ENCODE measurements at regions not wholly inside any gene's neighbourhood (a gene's known extent, or its start where the extent isn't known, plus 50 kb on each side); places are given as distances from the start of the nearest gene placed in this dataset.
"Not testable (repeated sequence)": the region's sequence is repeated elsewhere in the genome, so short reads cannot be mapped to it uniquely, and the experiment has no call there.

DNA sequence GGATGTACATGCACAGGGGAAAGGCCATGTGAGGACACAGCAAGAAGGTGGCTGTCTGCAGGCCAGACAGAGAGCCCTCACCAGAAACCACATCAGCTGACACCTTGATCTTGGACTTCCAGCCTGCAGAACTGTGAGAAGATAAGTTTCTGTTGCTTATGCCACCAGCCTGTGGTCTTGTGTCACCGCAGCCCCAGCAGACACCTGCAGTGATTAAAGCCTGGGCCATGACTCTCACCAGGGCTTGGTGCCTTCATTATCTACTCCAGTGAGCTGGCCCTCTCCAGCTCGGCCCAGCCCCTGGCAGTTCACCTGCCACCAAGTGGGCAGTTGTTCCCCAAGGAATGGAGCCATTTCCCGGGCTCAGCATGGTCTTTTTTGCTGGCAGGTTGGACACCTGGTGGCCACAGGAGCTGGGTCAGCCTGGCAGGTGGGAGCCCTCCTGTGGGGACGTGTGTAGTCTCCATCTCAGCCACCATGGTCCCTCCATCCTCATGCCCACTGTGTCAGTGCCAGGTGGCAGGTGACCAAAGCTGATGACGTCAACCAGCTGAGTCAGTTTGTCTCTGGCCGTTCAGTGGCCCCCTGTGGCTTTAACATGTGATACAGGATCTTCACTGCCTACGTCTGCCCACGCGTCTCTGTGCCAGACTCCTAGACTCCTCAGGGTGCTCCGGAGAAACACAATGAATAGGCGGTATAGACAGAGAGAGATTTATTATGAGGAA lies 99.9 kb upstream of the PPP1R26 start:
- DNase-seq (ENCODE audit: low read depth): no peak

DNA sequence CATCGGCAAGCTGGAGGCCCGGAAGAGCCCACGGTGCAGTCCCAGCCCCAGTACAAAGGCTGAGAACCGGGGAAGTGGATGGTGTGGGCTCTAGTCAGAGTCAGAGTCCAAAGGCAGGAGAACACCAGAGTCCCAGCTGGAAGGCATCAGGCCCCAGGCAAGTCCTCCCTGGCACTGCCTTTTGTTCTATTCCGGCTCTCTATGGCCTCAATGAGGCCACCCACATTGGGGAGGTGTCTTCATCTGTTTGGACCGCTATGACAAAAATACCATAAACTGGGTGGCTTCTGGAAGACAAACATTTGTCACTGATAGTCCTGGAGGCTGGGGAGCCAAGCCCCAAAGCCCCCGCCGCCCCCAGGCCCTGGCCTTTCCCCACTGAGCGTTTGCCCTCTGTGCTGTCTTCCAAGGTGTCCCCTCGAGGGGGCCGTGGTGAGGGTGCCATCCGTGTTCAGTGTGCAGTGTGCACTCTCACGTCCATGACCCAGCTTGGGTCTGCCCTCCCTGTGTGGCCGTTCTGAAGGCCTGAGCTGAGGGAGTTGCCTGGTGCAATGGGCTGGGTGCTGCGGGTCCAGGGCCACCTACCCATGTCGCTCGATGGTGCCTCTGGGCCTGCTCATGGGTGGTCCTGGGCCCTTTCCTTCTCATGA lies 99.1 kb upstream of the PPP1R26 start:
- no peak for DNase-seq (ENCODE audit: low read depth)

DNA sequence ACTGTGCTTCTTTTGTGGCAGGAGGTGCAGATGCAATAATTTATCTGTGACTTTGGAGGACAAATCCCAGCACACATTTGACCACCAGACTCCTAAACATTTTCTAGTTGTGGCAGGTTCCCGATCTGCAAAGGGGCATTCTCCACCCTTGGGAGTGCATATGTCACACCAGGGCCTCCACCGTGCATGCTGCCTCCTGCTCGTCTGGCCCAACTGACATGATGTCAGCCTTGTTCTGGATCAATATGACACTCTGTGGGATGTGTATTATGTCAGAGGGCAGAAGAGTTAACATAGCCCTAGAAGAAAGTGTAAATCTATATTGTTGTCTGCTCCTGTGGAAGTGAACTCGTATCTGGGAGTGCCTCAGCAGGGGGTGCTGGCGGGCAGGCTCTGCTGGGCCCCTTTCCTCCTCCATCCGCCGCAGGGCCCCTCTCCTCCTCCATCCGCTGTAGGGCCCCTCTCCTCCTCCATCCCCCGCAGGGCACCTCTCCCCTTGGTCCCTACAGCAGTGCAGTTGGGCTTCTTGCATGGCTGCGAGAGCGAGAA lies 97.7 kb upstream of the PPP1R26 start:
- no peak for DNase-seq (ENCODE audit: low read depth)

DNA sequence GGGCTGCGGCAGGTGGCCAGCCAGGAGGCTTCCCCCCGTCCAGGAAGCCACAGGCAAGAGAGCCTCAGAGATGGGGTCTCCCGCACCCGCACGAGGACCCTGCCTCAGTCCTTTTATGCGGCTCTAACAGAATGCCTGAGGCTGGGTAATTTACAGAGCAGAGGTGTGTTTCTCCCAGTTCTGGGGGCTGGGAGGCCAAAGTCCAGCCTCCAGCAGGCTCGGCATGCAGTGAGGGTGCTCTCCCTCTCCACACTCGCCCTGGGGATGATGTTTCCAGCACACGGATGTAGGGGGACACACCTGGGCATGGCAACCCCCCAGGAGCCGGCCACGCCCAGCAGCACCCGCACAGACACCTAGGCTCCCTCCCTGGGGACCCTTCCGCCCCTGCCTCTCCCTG lies 95.4 kb upstream of the PPP1R26 start:
- DNase-seq (ENCODE audit: low read depth): no peak

DNA sequence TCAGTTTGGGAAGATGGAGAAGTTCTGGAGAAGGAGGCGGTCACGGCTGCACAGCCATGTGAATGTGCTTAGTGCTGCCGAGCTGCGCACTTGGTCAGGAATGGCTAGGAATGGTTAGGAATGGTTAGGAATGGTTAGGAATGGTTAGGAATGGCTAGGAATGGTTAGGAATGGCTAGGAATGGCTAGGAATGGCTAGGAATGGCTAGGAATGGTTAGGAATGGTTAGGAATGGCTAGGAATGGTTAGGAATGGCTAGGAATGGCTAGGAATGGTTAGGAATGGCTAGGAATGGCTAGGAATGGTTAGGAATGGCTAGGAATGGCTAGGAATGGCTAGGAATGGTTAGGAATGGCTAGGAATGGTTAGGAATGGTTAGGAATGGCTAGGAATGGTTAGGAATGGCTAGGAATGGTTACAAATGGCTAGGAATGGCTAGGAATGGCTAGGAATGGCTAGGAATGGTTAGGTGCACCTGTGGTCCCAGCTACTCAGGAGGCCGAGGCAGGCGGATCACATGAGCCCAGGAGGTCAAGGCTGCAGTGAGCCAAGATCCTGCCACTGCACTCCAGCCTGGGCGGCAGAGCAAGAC lies 94.7 kb upstream of the PPP1R26 start:
- not testable (repeated sequence) for DNase-seq (ENCODE audit: low read depth)

DNA sequence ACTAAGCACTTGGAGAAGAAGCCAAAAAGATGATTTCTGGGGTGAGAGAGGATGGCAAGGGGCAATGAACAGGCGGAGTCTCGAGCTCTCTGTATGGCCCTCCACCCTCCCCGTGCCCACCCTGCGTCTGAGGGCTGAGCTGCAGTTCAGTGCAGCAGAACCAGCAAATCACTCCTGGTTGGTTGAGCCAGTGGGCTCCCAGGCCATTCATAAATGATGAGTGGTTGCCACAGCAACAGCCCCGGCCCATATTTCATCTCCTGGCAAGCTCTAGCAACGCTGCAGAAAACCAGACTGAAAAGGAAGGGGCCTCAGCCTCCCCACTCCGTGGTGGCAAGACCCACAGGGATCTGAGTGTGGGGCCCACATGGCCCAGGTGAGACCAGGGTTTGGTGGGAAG lies 93.8 kb upstream of the PPP1R26 start:
- no peak for DNase-seq (ENCODE audit: low read depth)

DNA sequence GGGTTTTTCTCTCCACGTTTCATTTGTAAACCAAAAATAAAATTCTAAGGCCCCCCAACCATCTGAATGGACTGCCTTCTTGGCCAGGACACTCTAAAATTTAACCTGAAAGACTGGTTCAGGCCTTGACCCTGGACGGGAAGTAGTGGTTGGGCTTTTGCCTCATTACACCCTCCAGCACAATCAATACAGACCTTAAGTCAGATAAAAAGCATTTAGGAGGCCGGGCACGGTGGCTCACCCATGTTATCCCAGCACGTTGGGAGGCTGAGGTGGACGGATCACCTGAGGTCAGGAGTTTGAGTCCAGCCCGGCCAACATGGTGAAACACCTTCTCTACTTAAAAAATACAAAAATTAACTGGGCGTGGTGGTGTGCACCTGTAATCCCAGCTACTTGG lies 91.6 kb upstream of the PPP1R26 start:
- no peak for DNase-seq (ENCODE audit: low read depth)

DNA sequence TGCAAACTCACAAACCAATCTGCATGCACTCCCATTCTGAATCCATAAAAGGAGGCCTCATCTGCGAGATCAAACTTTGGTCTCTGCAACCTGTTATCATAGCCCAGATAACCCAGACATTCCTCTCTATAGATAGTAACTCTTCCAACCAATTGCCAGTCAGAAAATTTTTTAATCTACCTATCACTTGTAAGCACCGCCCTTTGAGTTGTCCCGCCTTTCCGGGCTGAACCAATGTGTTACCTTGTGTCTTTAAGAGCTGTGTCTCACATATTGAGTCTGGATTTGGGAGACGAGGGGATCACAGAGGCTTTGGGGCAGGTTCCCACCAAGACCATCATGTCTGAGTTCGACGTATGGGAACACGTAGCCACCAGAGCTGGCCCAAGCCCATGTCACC lies 91.1 kb upstream of the PPP1R26 start:
- DNase-seq (ENCODE audit: low read depth): no peak

DNA sequence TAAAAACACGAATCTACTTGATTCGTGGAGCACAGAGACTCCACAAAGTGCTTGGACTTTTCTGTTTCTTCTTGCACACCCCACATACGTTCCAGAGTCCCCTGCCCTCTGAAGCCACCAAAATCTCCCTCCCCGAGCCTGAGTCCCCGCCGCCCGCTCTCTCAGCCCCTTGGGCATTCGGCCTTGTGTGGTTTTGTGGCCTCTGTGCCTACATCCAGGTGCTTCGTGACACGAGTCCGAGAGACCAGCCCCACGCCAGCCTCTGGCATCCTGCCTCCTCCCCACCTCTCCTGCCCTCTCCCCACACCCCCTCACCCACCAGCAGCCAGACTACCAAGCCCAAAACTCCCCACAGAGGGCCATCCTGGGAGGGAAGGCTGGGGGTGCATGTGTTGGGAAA lies 87.8 kb upstream of the PPP1R26 start:
- DNase-seq (ENCODE audit: low read depth): no peak

DNA sequence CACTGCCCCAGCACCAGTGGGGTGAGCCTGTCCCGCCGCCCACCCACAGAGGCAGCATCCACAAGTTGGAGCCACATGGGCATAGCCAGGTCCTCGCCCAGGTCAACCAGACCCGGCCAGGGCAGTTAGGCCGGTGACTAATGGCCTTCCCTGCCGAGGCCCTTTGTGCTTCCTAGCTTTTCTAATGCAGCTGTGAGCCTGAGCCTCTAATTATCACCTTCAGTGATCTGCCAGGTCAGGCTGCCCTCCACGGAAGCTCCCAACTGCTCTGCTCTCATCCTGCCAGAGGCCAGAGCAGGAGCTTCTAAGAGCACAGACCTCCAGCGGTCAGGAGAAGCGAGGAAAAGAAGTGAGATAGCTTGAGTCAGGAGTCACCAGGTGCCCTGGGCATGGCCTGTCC lies 87.1 kb upstream of the PPP1R26 start:
- DNase-seq (ENCODE audit: low read depth): no peak

DNA sequence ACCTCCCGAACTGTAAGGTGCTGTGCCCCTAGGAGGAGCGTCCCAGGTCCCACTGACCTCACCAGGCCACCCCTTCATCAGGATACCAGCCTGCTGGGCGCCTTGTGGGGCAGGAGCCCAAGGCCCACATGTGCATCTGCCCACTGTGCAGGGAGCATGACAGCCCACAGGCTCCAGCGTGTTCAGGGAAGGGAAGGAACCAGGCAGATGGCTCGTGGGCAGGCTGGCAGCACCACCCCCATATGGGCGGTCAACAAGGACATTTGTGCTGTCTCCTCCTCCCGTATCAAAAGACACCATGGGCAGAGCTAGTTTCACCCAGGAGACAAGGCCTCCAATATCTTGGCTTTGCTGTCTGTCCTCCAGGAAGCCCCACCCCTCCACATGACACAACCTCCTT lies 85.5 kb upstream of the PPP1R26 start:
- no peak for DNase-seq (ENCODE audit: low read depth)

DNA sequence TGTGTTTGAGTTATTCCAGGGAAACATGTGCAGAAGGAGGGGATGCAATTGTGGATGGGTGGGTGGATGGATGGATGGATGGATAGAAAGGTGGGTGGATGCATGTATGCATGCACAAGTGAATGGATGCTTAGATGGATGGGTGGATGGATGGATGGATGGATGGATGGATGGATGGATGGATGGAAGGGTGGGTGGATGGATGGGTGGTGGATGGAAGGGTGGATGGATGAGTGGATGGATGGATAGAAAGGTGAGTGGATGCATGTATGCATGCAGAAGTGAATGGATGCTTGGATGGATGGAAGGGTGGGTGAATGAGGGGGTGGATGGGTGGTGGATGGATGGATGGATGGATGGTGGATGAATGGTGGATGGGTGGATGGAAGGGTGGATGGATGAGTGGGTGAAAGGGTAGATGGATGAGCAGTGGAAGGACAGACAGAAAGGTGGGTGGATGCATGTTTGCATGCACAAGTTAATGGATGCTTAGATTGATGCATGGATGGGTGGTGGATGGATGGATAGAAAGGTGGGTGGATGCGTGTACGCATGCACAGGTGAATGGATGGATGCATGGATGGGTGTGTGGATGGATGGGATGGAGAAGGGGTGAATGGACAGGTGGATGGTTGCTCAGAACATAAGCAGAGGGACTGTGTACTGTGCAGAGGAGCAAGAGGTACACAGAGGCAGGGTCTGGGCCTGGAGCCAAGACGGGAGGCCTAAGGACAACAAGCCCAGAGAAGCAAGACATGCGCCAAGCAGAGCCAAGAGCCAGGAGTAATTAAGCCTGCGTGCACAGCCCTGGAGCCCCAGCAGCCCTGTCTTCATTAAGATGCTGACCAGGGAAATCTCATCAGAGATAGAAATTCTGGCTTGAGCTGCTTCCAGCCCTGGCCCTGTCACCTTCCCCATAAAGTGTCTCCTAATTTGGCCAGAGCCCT lies 84.6 kb upstream of the PPP1R26 start:
- no peak for DNase-seq (ENCODE audit: low read depth)

DNA sequence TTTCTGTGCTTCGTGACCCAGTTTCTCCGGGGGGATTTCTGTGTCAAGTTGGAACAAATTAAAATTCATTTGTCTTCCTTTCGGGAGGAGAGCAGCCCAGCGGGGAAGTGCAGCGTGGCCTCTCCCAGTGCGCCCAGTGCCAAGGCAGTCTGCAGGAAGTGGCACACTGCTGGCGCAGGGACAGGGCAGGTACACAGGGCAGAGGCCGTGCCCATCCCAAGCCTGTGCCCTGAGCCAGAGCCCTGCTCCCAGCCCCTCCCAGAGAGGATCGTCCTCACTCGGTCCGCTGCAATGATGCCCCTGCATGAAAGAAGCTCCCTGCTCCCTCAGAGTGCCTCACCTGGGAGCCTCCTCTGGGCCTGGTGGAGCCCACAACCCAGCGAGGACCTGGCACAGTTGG lies 82.4 kb upstream of the PPP1R26 start:
- no peak for DNase-seq (ENCODE audit: low read depth)

DNA sequence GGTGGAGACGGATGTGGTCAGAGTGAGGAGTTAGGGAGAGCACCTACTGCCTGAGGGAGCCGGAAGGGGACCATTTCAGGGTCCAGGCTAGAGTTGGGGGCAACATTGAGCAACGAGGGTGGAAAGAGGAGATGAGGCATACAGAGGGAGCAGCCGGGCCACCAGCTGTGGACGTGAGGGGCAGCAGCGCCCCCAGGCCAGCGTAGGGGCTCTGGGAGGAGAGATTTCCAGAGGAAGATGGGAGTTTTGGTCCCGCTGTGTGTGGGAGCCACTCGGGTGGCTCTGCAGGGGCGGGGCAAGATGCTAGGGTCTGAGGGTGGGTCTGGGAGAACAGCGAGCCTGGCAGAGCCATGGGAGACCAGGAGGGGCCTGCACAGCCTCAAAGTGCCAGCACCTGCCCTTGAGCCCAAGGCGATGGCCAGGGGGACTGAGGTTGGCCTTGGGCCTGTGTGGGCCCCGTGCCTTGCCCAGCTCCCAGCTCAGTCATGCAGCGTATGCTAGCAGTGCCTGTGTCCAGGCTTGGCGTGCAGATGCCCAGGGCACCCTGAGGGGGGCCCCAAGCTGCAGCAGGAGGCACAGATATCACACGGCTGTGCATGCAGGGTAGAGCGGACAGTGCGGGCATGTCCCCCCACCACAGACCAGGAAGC lies 80.5 kb upstream of the PPP1R26 start:
- no peak for DNase-seq (ENCODE audit: low read depth)

DNA sequence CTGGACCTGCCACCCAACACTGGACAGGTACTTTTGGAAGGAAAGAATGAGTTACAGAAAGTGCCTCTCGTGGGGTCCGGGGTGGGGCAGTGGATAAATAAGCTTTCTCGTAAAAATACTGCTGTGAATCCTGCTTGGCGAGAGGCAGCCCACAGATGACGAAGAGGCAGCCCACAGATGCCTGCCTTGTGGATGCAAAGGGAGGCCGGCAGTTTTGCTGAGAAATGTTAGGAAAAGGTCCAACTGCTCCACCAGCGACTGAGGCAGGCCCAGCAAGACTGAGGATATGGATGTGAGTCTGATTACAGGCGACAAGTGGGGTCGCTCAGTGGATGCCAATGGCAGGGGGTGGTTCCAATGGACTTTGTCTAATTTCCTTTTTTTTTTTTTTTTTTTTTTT lies 79.1 kb upstream of the PPP1R26 start:
- DNase-seq (ENCODE audit: low read depth): no peak

DNA sequence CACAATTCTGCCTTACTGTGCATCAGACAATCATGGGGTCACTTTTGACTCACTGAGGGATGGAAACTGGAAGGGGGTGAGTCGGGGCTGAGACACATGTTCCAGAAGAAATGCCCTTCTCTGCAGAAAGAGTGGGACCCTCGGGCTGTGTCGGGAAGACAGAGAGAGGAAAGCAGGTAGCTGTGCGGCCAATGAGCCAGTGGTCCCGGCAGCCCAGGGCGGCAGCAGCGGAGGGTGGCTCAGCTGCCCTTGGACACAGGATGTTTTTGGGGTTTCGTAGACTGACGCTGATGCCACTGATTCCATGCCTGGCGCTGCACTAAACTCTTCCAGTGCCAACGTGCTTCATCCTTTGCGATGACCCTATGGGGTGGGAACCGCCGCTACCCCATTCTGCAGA lies 78.4 kb upstream of the PPP1R26 start:
- no peak for DNase-seq (ENCODE audit: low read depth)

DNA sequence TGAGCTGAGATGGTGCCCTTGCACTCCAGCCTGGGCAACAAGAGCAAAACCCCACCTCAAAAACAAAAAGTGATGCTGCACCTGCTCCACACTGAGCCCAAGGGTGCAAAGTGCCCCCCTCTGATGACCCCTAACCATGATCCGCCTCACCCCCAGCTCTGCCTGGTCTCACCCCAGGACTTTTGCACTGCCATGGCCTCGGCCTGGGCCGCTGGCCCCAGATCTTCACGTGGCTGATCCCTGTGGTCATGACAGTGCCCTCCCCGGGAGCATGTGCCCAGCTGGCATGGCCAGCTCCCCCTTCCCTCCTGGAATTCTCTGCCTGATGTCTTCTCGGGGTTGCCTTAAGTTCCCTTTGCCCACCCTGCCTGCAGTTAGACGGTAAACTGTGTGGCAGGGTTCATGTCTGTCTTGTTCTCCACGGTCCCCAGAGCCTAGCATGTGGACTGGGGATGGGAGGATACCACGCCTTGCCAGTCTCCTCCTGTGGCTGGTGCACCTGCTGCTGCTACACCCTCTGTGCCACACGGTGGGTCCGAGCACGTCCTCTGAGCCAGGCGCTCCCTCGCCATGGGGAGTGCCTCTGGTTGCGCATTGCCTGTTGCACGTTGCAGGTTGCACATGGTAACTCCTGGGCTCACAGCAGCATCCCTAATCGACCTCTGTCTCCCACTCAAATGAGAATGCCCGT lies 77.4 kb upstream of the PPP1R26 start:
- DNase-seq (ENCODE audit: low read depth): no peak

DNA sequence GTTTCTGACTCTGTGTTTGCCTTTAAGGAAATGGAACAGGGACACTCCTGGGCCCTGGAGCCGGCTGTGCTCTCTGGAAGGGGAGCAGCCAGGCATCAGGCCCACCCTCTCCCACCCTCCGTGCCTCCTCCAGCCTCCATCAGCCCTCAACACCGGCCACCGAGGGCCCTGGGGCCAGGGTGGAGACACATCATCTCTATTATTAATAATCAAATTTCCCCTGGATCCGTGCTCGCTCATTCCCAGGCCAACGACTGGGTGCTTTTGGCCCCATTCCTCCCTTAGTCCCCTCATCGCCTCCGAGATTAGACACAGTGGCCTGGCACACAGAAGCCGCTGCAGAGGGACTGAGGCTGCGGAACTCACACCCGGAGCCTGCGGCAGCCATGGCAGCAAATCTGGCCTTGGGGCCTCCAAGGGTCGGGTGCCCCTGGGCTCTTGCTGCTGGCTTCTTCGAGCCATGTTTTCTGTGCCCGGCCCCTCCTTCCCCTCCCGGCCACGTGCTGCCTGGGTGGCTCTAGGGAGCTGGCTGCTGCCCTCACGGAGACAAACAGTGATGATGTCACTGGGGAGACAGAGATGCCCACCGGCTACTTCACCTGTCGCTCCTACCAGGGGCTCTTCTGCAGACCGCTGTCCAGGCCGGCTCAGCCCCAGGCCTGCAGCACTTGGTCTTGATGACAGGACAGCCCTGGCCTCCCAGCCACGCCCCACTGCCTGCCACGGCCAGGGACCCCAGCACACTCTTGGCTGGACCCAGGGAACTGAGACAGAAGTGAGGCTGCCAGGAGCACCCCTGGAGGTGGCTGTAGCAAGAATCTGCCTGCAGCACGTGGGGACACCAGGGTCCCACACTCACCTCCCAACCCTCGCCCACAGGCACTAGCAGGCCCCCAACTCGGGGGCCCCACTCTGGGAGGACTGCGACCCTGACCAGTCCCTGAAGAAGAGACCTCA lies 76.6 kb upstream of the PPP1R26 start:
- no peak for DNase-seq (ENCODE audit: low read depth)

DNA sequence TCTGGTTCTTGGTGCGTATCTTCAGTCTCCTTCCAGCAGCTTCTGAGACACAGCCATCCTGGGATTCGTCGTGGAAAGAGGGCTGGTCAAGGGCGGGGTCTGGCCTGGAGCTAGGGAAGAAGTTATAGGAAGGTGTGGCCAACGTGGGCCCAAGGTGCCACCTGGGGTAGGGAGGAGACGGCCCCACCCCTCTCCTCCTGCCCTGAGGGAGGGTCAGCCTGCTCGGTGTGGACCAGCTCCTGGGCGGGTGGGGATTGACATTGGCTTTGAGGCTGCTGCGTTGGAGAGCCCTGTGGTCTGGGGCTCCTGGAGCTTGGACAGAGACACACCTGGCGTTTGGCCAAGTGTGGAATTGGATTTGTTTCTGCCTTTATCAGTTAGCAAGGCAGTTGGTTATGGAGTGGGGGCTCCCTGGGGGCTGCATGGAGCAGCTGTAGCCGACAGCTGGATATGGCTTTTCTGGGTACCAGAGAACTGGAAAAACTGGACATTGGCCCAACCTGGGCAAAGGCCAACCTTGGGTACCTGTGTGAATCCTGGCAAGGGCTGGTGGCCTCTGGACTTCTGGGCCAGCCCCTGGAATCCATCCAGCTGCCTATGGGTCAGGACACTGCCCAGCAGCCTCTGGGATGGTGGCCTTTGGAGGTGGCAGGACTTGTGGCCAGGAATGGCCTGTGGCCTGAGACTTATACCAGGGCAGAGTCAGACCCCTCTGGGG lies 75.7 kb upstream of the PPP1R26 start:
- no peak for DNase-seq (ENCODE audit: low read depth)
